ENCODE measurements at regions not wholly inside any gene's neighbourhood (a gene's known extent, or its start where the extent isn't known, plus 50 kb on each side); places are given as distances from the start of the nearest gene placed in this dataset.

DNA sequence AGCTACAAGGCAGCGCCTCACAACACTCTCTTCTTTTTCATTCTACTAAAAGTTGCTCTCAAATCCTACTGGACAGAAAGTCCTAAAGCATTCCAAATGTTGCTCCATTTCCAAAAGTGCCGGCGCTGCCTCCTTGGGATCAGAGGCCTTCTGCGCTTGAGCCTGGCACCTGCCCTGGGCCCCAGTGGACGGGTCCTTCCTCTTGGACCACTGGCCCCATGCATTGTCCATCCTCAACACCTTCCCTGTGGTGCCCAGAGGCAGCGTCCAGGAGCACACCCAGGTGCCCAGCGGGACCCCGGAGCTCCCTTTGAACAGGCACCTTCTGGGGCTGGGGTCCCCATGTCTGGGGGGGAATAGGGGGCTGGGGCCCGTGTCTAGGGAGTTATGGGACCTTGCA lies 205.2 kb downstream of the ERMARD start:
- TF ChIP-seq, protein P1, sequence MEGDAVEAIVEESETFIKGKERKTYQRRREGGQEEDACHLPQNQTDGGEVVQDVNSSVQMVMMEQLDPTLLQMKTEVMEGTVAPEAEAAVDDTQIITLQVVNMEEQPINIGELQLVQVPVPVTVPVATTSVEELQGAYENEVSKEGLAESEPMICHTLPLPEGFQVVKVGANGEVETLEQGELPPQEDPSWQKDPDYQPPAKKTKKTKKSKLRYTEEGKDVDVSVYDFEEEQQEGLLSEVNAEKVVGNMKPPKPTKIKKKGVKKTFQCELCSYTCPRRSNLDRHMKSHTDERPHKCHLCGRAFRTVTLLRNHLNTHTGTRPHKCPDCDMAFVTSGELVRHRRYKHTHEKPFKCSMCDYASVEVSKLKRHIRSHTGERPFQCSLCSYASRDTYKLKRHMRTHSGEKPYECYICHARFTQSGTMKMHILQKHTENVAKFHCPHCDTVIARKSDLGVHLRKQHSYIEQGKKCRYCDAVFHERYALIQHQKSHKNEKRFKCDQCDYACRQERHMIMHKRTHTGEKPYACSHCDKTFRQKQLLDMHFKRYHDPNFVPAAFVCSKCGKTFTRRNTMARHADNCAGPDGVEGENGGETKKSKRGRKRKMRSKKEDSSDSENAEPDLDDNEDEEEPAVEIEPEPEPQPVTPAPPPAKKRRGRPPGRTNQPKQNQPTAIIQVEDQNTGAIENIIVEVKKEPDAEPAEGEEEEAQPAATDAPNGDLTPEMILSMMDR (IDR thresholded peaks at IDR 0.05), result no peak
- TF ChIP-seq POLR2AphosphoS5 (IDR thresholded peaks at IDR 0.05; ENCODE audit: low read depth, low read length), result no peak
- TF ChIP-seq JUND (IDR thresholded peaks at IDR 0.05), result no peak
- no peak for TF ChIP-seq EP300 (IDR thresholded peaks at IDR 0.05; ENCODE audit: borderline replicate concordance in 1 of 2, low read depth in 1 of 2, low read length in 1 of 2)
- no peak for TF ChIP-seq EZH2phosphoT487 (IDR thresholded peaks at IDR 0.05; ENCODE audit: borderline replicate concordance, low read depth)
- no peak for TF ChIP-seq MXI1 (IDR thresholded peaks at IDR 0.05; ENCODE audit: low read depth, low read length)
- TF ChIP-seq SMC3 (IDR thresholded peaks at IDR 0.05; ENCODE audit: low read depth, low read length), result no peak
- no peak for TF ChIP-seq TAF1 (IDR thresholded peaks at IDR 0.05; ENCODE audit: borderline replicate concordance, low read depth, low read length)
- TF ChIP-seq RFX5 (IDR thresholded peaks at IDR 0.05; ENCODE audit: low read length), result no peak

All from SK-N-SH (cell line).